PC-9 (cell line): ENCODE measurements at regions not wholly inside any gene's neighbourhood (a gene's known extent, or its start where the extent isn't known, plus 50 kb on each side); places are given as distances from the start of the nearest gene placed in this dataset.

Experiments
- BruUV-seq: library from RNA; stranded (reverse); fragments of 400-500 nt; replicated peaks from 2 replicates; lab custom pipeline; 2021; lab: Mats Ljungman, UMichigan
- CTCF ChIA-PET: fragments of 300-600 bp; sonication (Branson Sonifier 250); formaldehyde crosslinking; loops from one replicate; lab custom pipeline; 2022; ENCODE audit warnings: antibody characterized with exemption; lab: Charles Lee
- POLR2A ChIA-PET: fragments of 300-600 bp; sonication (Branson Sonifier 250); formaldehyde crosslinking; loops from one replicate; lab custom pipeline; 2022; ENCODE audit warnings: antibody characterized with exemption; ENCODE audit not compliant: unreplicated experiment; lab: Charles Lee
- DNase-seq, 2 experiments: peaks; one replicate each; pipeline versions ENCODE4 v3.0.0 to v3.0.0-alpha.2; 2015 to 2022; ENCODE audit warnings: mixed read lengths in 1 of 2
- H2AFZ ChIP-seq: fragments of 200-600 bp; sonication (generic); 2 replicates; pipeline ENCODE4 v1.8.1; 2017; ENCODE audit warnings: antibody characterized with exemption
- H3F3A ChIP-seq: fragments of 200-600 bp; sonication (generic); 2 replicates; pipeline ENCODE4 v1.8.1; 2017; ENCODE audit warnings: antibody characterized with exemption, mild to moderate bottlenecking, low read depth; ENCODE audit not compliant: insufficient read depth
- H3K27ac ChIP-seq: fragments of 200-600 bp; sonication (generic); 2 replicates; pipeline ENCODE4 v1.6.1; 2016; ENCODE audit warnings: mixed run types
- H3K27me3 ChIP-seq: fragments of 200-600 bp; sonication (generic); 2 replicates; pipeline ENCODE4 v1.6.1; 2016; ENCODE audit warnings: low read depth, mixed run types; ENCODE audit not compliant: insufficient read depth
- H3K36me3 ChIP-seq: fragments of 200-600 bp; sonication (generic); 2 replicates; pipeline ENCODE4 v1.6.1; 2016; ENCODE audit warnings: low read depth, mixed run types
- H3K4me1 ChIP-seq: fragments of 200-600 bp; sonication (generic); replicated peaks from 2 replicates; pipeline ENCODE4 v1.6.1; 2016; ENCODE audit warnings: mixed run types; ENCODE audit not compliant: insufficient read depth
- H3K4me2 ChIP-seq: fragments of 200-600 bp; sonication (generic); 2 replicates; pipeline ENCODE4 v1.6.1; 2017; ENCODE audit warnings: mixed run types
- H3K4me3 ChIP-seq: fragments of 200-600 bp; sonication (generic); 2 replicates; pipeline ENCODE4 v1.6.1; 2016; ENCODE audit warnings: mixed run types
- H3K79me2 ChIP-seq: fragments of 200-600 bp; sonication (generic); 2 replicates; pipeline ENCODE4 v1.6.1; 2017; ENCODE audit warnings: low read depth, mixed run types
- H3K9me2 ChIP-seq: fragments of 200-600 bp; sonication (generic); 2 replicates; pipeline ENCODE4 v1.8.1; 2017; ENCODE audit warnings: mild to moderate bottlenecking; ENCODE audit not compliant: insufficient read depth
- H3K9me3 ChIP-seq: fragments of 200-600 bp; sonication (generic); 2 replicates; pipeline ENCODE4 v1.8.1; 2016; ENCODE audit warnings: low read depth; ENCODE audit not compliant: insufficient read depth
- H4K20me1 ChIP-seq: fragments of 200-600 bp; sonication (generic); 2 replicates; pipeline ENCODE4 v1.8.1; 2017; ENCODE audit not compliant: insufficient read depth
- CTCF ChIP-seq: fragments of 200-600 bp; sonication (generic); conservative IDR thresholded peaks from 2 replicates; pipeline ENCODE4 v1.6.1; 2017; ENCODE audit warnings: mixed run types, antibody characterized with exemption, mild to moderate bottlenecking, moderate library complexity
- EZH2 ChIP-seq: fragments of 200-600 bp; sonication (generic); IDR thresholded peaks from 2 replicates; pipeline ENCODE4 v1.8.0; 2017; ENCODE audit warnings: antibody characterized with exemption, low read depth
- intact Hi-C: fragments of 100-400 bp; cut with micrococcal nuclease; formaldehyde crosslinking; loops from one replicate; pipeline ENCODE4 v1.10.0; 2022; ENCODE audit not compliant: unreplicated experiment

GRCh38 chr5:8347984-8348383 lies 479.0 kb downstream of the MTRR start:
- H3K4me1 ChIP-seq = no peaks in the 10 kb centered on the region
- no TSS peak for BruUV-seq
- no peaks in the 10 kb centered on the region for H3K9me3 ChIP-seq
- H3F3A ChIP-seq = no peaks in the 10 kb centered on the region
- intact Hi-C loops = loop anchor here (10.0 kb wide), 1 partner anchor 857 kb away; no protein-coding TSS in a partner anchor
- H4K20me1 ChIP-seq = no peaks in the 10 kb centered on the region
- H3K27me3 ChIP-seq = peaks cover 12% of the 10 kb centered on the region; the same call in 1 of the 2 replicates
- no peak overlapping the region for H3K4me2 ChIP-seq
- H3K36me3 ChIP-seq = no peaks in the 10 kb centered on the region
- no peak overlapping the region for H3K4me3 ChIP-seq
- no peaks in the 10 kb centered on the region for H3K79me2 ChIP-seq
- no peak for DNase-seq
- ChIA-PET CTCF (no interaction called here), POLR2A (no interaction called here)
- no peak overlapping the region for H3K27ac ChIP-seq
- no peaks in the 10 kb centered on the region for H3K9me2 ChIP-seq
- no peak overlapping the region for H2AFZ ChIP-seq
- TF ChIP-seq EZH2 (no peak), CTCF (no peak)

GRCh38 chr5:8349855-8350254 lies 480.9 kb downstream of the MTRR start:
- Histone ChIP-seq H3K79me2 (no peaks in the 10 kb centered on the region), H3K4me2 (no peak overlapping the region), H3K4me3 (no peak overlapping the region), H3K9me3 (no peaks in the 10 kb centered on the region), H2AFZ (no peak overlapping the region), H3K4me1 (no peaks in the 10 kb centered on the region), H3K27me3 (peaks cover 12% of the 10 kb centered on the region; the same call in 1 of the 2 replicates), H3K9me2 (no peaks in the 10 kb centered on the region), H3K36me3 (no peaks in the 10 kb centered on the region), H3F3A (no peaks in the 10 kb centered on the region), H4K20me1 (no peaks in the 10 kb centered on the region), H3K27ac (no peak overlapping the region)
- BruUV-seq = no TSS peak
- TF ChIP-seq CTCF = no peak
- TF ChIP-seq EZH2 = no peak
- intact Hi-C loops = loop anchor here (10.0 kb wide), 1 partner anchor 855 kb away; no protein-coding TSS in a partner anchor
- no peak for DNase-seq
- POLR2A ChIA-PET = no interaction called here
- CTCF ChIA-PET = no interaction called here

GRCh38 chr5:8350644-8351339 lies 481.8 kb downstream of the MTRR start:
- H2AFZ ChIP-seq = no peak overlapping the region
- H3K27ac ChIP-seq = no peak overlapping the region
- no peak for DNase-seq
- no peak overlapping the region for H3K4me2 ChIP-seq
- intact Hi-C loops = no loop called here
- TF ChIP-seq EZH2 = no peak
- TF ChIP-seq CTCF = no peak
- H3K9me2 ChIP-seq = no peaks in the 10 kb centered on the region
- no peaks in the 10 kb centered on the region for H4K20me1 ChIP-seq
- H3K27me3 ChIP-seq = peaks cover 12% of the 10 kb centered on the region; the same call in 1 of the 2 replicates
- H3K36me3 ChIP-seq = no peaks in the 10 kb centered on the region
- no peaks in the 10 kb centered on the region for H3K9me3 ChIP-seq
- H3K79me2 ChIP-seq = no peaks in the 10 kb centered on the region
- no peak overlapping the region for H3K4me3 ChIP-seq
- POLR2A ChIA-PET = no interaction called here
- H3K4me1 ChIP-seq = no peaks in the 10 kb centered on the region
- CTCF ChIA-PET = no interaction called here
- BruUV-seq = no TSS peak
- H3F3A ChIP-seq = no peaks in the 10 kb centered on the region
